GM18499 (cell line): ENCODE measurements at regions not wholly inside any gene's neighbourhood (a gene's known extent, or its start where the extent isn't known, plus 50 kb on each side); places are given as distances from the start of the nearest gene placed in this dataset.
"Not testable (repeated sequence)": the region's sequence is repeated elsewhere in the genome, so short reads cannot be mapped to it uniquely, and the experiment has no call there.

Experiments
- ATAC-seq: cut with Tn5 transposase; IDR thresholded peaks from one replicate; pipeline ENCODE4 v1.9.1; 2021; ENCODE audit warnings: moderate number of reproducible peaks; ENCODE audit not compliant: insufficient read depth, unreplicated experiment

- ATAC-seq = no peak
Measured at GRCh38 chr2:8558096-8558495, 123.8 kb upstream of the ID2 start.

- ATAC-seq = no peak
Measured at GRCh38 chr2:8558956-8559355, 122.9 kb upstream of the ID2 start.

GRCh38 chr2:8559805-8560204, 122.1 kb upstream of the ID2 start:
- ATAC-seq = no peak

- ATAC-seq = not testable (repeated sequence)
Measured at GRCh38 chr2:8561692-8562091, 120.2 kb upstream of the ID2 start.

GRCh38 chr2:8563814-8564474, 117.9 kb upstream of the ID2 start:
- ATAC-seq = no peak

GRCh38 chr2:8564475-8564874, 117.4 kb upstream of the ID2 start:
- ATAC-seq = no peak

- ATAC-seq = no peak
Measured at GRCh38 chr2:8565399-8566154, 116.3 kb upstream of the ID2 start.

- ATAC-seq = no peak
Measured at GRCh38 chr2:8566155-8566670, 115.6 kb upstream of the ID2 start.

- ATAC-seq = no peak
Measured at GRCh38 chr2:8566774-8567468, 114.9 kb upstream of the ID2 start.

GRCh38 chr2:8567469-8568260, 114.2 kb upstream of the ID2 start:
- no peak for ATAC-seq

- no peak for ATAC-seq
Measured at GRCh38 chr2:8568543-8569302, 113.1 kb upstream of the ID2 start.

GRCh38 chr2:8569332-8569930, 112.4 kb upstream of the ID2 start:
- ATAC-seq = no peak

GRCh38 chr2:8570637-8571036, 111.2 kb upstream of the ID2 start:
- ATAC-seq = no peak

- ATAC-seq = no peak
Measured at GRCh38 chr2:8571301-8571791, 110.5 kb upstream of the ID2 start.

- ATAC-seq = no peak
Measured at GRCh38 chr2:8571792-8572499, 109.9 kb upstream of the ID2 start.

GRCh38 chr2:8572712-8573233, 109.1 kb upstream of the ID2 start:
- ATAC-seq = no peak

GRCh38 chr2:8573234-8573941, 108.5 kb upstream of the ID2 start:
- no peak for ATAC-seq

- no peak for ATAC-seq
Measured at GRCh38 chr2:8573942-8574195, 108.0 kb upstream of the ID2 start.
